Glutamatergic neuron (in vitro differentiated cells): ENCODE measurements at regions not wholly inside any gene's neighbourhood (a gene's known extent, or its start where the extent isn't known, plus 50 kb on each side); places are given as distances from the start of the nearest gene placed in this dataset.

Experiments
- DNase-seq: peaks from one replicate; pipeline ENCODE4 v3.0.0; 2022
- H3K27ac Mint-ChIP-seq: one replicate; pipeline ENCODE4 v1.8.0; 2020; ENCODE audit warnings: mild to moderate bottlenecking, mixed read lengths, inconsistent platforms; ENCODE audit not compliant: unreplicated experiment
- H3K27me3 Mint-ChIP-seq: one replicate; pipeline ENCODE4 v1.8.0; 2020; ENCODE audit warnings: mild to moderate bottlenecking, moderate library complexity, mixed read lengths, inconsistent platforms; ENCODE audit not compliant: unreplicated experiment
- H3K36me3 Mint-ChIP-seq: one replicate; pipeline ENCODE4 v1.8.0; 2020; ENCODE audit warnings: mild to moderate bottlenecking, mixed read lengths, inconsistent platforms; ENCODE audit not compliant: unreplicated experiment
- H3K4me1 Mint-ChIP-seq: one replicate; pipeline ENCODE4 v1.8.0; 2020; ENCODE audit warnings: mild to moderate bottlenecking, low read depth, mixed read lengths, inconsistent platforms; ENCODE audit not compliant: unreplicated experiment
- H3K4me3 Mint-ChIP-seq: one replicate; pipeline ENCODE4 v1.8.0; 2020; ENCODE audit warnings: mild to moderate bottlenecking, mixed read lengths, inconsistent platforms; ENCODE audit not compliant: unreplicated experiment
- H3K9me3 Mint-ChIP-seq: one replicate; pipeline ENCODE4 v1.8.0; 2020; ENCODE audit warnings: mild to moderate bottlenecking, moderate library complexity, mixed read lengths, inconsistent platforms; ENCODE audit not compliant: unreplicated experiment
- TF ChIP-seq, protein P1 (sequence below): fragments of 200-600 bp; sonication (generic); IDR thresholded peaks from one replicate; pipeline ENCODE4 v1.5.0; 2021; ENCODE audit not compliant: partially characterized antibody, unreplicated experiment

DNA sequence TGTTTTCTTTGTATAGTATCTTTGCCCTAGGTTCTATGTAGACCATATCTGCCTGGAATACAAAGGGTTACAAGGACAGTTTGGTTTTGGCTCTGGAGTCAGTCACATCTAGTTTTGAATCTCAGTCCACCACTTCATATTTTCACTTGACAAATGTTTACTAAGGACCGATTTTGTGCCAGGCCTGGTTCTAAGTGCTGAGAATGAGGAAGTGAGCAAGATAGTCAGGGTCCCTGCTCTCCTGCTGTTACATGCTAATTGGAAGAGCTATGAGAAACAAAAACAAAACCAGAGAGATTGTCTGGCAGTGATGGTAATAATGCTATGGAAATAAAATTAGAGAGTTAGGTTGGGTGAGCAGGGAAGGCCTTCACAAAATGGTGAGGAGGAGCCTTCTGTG, 66.1 kb upstream of the ARHGAP20 start:
- Mint-ChIP-seq H3K36me3 (no peaks in the 10 kb centered on the region), H3K27ac (no peak overlapping the region), H3K27me3 (no peaks in the 10 kb centered on the region), H3K9me3 (no peaks in the 10 kb centered on the region), H3K4me3 (no peak overlapping the region), H3K4me1 (no peaks in the 10 kb centered on the region)
- TF ChIP-seq, protein P1, sequence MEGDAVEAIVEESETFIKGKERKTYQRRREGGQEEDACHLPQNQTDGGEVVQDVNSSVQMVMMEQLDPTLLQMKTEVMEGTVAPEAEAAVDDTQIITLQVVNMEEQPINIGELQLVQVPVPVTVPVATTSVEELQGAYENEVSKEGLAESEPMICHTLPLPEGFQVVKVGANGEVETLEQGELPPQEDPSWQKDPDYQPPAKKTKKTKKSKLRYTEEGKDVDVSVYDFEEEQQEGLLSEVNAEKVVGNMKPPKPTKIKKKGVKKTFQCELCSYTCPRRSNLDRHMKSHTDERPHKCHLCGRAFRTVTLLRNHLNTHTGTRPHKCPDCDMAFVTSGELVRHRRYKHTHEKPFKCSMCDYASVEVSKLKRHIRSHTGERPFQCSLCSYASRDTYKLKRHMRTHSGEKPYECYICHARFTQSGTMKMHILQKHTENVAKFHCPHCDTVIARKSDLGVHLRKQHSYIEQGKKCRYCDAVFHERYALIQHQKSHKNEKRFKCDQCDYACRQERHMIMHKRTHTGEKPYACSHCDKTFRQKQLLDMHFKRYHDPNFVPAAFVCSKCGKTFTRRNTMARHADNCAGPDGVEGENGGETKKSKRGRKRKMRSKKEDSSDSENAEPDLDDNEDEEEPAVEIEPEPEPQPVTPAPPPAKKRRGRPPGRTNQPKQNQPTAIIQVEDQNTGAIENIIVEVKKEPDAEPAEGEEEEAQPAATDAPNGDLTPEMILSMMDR: no peak
- DNase-seq: no peak

GRCh38 chr11:110777775-110778174, 65.5 kb upstream of the ARHGAP20 start:
- no peak for DNase-seq
- no peak overlapping the region for H3K4me3 Mint-ChIP-seq
- TF ChIP-seq, protein P1: no peak
- H3K27ac Mint-ChIP-seq: no peak overlapping the region
- H3K36me3 Mint-ChIP-seq: no peaks in the 10 kb centered on the region
- no peaks in the 10 kb centered on the region for H3K9me3 Mint-ChIP-seq
- H3K4me1 Mint-ChIP-seq: no peaks in the 10 kb centered on the region
- no peaks in the 10 kb centered on the region for H3K27me3 Mint-ChIP-seq

- Mint-ChIP-seq H3K9me3 (no peaks in the 10 kb centered on the region), H3K27ac (no peak overlapping the region), H3K36me3 (no peaks in the 10 kb centered on the region), H3K27me3 (no peaks in the 10 kb centered on the region), H3K4me3 (no peak overlapping the region), H3K4me1 (no peaks in the 10 kb centered on the region)
- no peak for DNase-seq
- TF ChIP-seq, protein P1: no peak
Measured at GRCh38 chr11:110776081-110776480, 63.8 kb upstream of the ARHGAP20 start.

DNA sequence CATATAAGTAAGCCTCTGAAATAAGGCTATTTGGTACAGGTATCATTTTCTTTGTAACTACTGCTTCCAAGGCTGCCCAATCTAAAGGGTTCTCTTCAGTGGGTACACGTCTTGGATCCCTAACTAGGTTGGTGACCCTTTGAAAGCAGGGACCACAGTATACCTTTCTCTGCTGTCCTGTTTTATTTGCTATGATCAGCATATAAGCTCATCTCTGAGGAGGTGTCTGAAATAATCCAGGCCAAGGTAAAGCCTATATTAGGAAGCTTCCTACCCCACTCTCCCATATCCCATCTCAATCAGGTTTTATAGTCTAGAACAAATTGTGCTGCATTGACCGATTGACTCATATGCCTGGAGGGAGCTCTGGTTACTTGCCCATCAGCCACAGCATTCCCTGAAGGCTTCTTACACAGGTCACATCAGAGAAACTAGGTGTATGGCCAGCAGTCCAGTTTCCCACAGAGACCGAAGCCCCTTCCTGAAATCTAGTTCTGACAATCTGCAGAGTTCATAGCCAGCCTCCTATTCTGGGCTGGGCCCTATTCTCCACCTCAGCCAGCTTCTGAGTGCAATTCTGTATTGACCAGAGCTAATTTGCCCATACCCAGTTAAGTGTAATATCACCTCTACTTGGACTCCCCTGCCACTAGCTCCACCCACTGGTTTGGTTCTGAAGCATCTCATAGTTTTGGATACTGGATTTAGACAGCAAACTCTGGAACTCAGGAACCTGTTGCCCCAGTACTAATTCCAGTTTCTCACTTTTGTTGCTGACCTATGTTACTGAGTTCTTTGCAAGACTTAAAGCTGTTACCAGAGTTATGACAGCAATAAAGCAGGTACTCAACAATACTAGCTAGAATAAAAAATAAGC, 62.1 kb upstream of the ARHGAP20 start:
- Mint-ChIP-seq H3K36me3 (no peaks in the 10 kb centered on the region), H3K4me1 (no peaks in the 10 kb centered on the region), H3K27me3 (no peaks in the 10 kb centered on the region), H3K9me3 (no peaks in the 10 kb centered on the region), H3K4me3 (no peak overlapping the region), H3K27ac (no peak overlapping the region)
- TF ChIP-seq, protein P1: no peak
- no peak for DNase-seq

- TF ChIP-seq, protein P1: no peak
- H3K4me3 Mint-ChIP-seq: no peak overlapping the region
- no peak overlapping the region for H3K27ac Mint-ChIP-seq
- no peaks in the 10 kb centered on the region for H3K9me3 Mint-ChIP-seq
- no peaks in the 10 kb centered on the region for H3K36me3 Mint-ChIP-seq
- DNase-seq: no peak
- H3K4me1 Mint-ChIP-seq: no peaks in the 10 kb centered on the region
- no peaks in the 10 kb centered on the region for H3K27me3 Mint-ChIP-seq
Measured at GRCh38 chr11:110773442-110773841, 61.2 kb upstream of the ARHGAP20 start.
